Liver (tissue), 3 donors: ENCODE measurements at regions not wholly inside any gene's neighbourhood (a gene's known extent, or its start where the extent isn't known, plus 50 kb on each side); places are given as distances from the start of the nearest gene placed in this dataset.

Experiments
- CTCF ChIP-seq: fragments of 150-350 bp; IDR thresholded peaks from 2 replicates; pipeline ENCODE4 v1.5.1; 2017; ENCODE audit warnings: improper control_type of control experiment, low read depth, low read length; ENCODE audit not compliant: missing input control
- JUND ChIP-seq, 2 donors: IDR thresholded peaks; 2 replicates each; pipeline ENCODE4 v1.6.1; 2016; ENCODE audit warnings: antibody characterized with exemption in 2 of 2
- RAD21 ChIP-seq, 2 donors: IDR thresholded peaks; 2 replicates each; pipeline ENCODE4 v1.6.1; 2016; ENCODE audit warnings: antibody characterized with exemption in 2 of 2, mild to moderate bottlenecking in 2 of 2
- REST ChIP-seq: IDR thresholded peaks from 2 replicates; pipeline ENCODE4 v1.6.1; 2016; ENCODE audit warnings: antibody characterized with exemption, mild to moderate bottlenecking
- SP1 ChIP-seq: IDR thresholded peaks from 2 replicates; pipeline ENCODE4 v1.6.1; 2018; ENCODE audit warnings: antibody characterized with exemption, mild to moderate bottlenecking
- TAF1 ChIP-seq: conservative IDR thresholded peaks from 2 replicates; pipeline ENCODE4 v1.6.1; 2016; ENCODE audit warnings: antibody characterized with exemption, mild to moderate bottlenecking
- YY1 ChIP-seq: IDR thresholded peaks from 2 replicates; pipeline ENCODE4 v1.6.1; 2016; ENCODE audit warnings: antibody characterized with exemption, mild to moderate bottlenecking
- donor health status: healthy.
- donor health status: healthy.

- TF ChIP-seq CTCF (no peak), SP1 (no peak), YY1 (no peak), JUND (IDR thresholded peaks at IDR 0.05) (no peak), RAD21 (IDR thresholded peaks at IDR 0.05) (no peak), REST (no peak), TAF1 (no peak)
Observed at GRCh38 chr2:221270806-221271205, 301.3 kb downstream of the EPHA4 start.
